ENCODE measurements at regions not wholly inside any gene's neighbourhood (a gene's known extent, or its start where the extent isn't known, plus 50 kb on each side); places are given as distances from the start of the nearest gene placed in this dataset.

DNA sequence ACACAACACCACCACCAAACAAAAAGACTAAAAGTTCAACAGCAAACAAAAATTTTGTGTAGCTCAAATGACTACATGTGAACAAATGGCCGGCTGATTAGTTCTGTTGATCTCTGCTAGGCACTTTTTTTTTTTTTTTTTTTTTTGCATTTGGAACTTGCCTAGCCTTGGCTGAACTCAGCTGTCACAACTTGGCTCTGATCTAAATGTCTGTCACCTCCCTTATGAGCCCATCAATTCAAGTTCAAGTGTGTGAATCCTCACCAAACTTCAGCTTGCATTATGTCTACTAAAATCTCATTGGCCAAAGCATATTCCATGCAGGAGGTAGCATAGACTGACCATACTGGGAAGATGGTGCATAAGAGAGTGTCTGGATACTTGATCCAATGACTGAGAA lies 606.5 kb upstream of the ADGRL4 start:
- no peak for DNase-seq (ENCODE audit: low read depth)
- no peak overlapping the region for H3K4me3 ChIP-seq (ENCODE audit: low read length)
- TF ChIP-seq, protein P1, sequence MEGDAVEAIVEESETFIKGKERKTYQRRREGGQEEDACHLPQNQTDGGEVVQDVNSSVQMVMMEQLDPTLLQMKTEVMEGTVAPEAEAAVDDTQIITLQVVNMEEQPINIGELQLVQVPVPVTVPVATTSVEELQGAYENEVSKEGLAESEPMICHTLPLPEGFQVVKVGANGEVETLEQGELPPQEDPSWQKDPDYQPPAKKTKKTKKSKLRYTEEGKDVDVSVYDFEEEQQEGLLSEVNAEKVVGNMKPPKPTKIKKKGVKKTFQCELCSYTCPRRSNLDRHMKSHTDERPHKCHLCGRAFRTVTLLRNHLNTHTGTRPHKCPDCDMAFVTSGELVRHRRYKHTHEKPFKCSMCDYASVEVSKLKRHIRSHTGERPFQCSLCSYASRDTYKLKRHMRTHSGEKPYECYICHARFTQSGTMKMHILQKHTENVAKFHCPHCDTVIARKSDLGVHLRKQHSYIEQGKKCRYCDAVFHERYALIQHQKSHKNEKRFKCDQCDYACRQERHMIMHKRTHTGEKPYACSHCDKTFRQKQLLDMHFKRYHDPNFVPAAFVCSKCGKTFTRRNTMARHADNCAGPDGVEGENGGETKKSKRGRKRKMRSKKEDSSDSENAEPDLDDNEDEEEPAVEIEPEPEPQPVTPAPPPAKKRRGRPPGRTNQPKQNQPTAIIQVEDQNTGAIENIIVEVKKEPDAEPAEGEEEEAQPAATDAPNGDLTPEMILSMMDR (conservative IDR thresholded peaks at IDR 0.05; ENCODE audit: low read depth, low read length) = no peak

DNA sequence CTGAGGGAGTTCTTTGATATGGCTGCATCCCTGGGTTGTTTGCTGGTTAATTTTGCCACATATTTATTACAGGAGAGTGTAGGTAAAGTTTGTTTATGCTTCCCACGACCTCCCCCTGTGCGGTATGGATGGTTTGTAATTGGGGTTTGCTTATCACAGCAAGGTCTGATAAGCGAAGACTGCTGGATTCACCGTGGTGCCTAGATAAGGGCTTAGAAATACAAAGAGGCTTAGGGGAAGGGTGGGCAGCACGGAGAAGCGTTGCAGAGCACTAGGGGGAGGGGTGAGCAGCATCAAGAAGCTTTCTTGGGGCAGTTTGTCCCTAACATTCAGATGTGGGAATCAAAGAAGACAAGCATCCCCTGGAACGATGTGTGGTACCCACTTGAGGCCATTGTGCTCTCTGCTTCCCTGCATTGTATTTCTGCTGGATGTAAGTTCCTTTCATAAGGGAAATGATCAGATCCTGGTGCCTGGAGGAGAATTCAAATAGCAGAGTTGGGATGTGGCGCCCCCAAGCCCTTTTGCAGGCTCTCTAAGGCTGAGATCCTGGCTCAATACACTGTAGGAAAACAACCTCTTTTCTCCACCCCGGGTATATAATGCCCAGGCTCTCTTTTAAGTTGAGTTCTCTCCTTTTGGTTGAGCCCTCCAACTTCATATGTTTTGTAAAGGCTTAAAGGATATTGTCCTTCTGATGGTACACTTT lies 598.1 kb upstream of the ADGRL4 start:
- no peak overlapping the region for H3K4me3 ChIP-seq (ENCODE audit: low read length)
- TF ChIP-seq, protein P1 (conservative IDR thresholded peaks at IDR 0.05; ENCODE audit: low read depth, low read length) = no peak
- no peak for DNase-seq (ENCODE audit: low read depth)

DNA sequence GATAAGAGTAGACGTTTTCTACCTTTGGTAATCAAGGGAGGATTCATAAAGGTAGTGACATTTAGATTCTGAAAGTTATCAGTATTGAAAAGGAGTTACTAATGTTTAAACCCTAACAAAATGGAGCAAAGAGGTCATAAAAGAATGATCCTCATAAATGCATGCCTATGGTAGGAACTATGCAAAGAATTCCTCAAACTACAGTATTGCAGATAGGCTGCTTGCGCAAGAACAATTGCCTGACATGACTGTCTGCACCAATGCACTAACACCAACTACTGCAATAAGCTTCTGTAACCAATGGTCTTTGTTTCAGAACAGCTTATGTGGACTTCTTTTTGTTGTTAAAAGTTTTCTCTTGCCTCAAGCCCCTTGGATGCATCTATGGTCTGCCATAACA lies 597.3 kb upstream of the ADGRL4 start:
- TF ChIP-seq, protein P1 (conservative IDR thresholded peaks at IDR 0.05; ENCODE audit: low read depth, low read length) = no peak
- no peak overlapping the region for H3K4me3 ChIP-seq (ENCODE audit: low read length)
- no peak for DNase-seq (ENCODE audit: low read depth)

DNA sequence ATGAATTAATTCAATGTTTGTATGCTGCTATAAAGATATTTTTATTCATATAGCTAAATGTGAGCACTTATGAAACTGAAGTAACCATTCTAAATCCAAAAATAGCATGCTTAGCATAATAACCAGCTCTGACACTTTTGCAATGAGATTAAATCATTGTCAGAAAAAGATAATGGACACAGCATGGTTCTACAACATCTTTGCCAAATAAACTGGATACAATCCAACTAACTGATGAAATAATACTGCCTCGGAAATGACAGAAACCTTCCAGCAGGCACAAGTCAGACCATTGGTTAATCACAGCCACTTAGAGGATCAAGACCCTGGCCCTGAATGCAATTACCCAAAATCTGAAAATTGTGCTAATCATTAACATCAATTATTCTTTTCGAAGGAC lies 592.7 kb upstream of the ADGRL4 start:
- TF ChIP-seq, protein P1 (conservative IDR thresholded peaks at IDR 0.05; ENCODE audit: low read depth, low read length) = no peak
- no peak overlapping the region for H3K4me3 ChIP-seq (ENCODE audit: low read length)
- no peak for DNase-seq (ENCODE audit: low read depth)

DNA sequence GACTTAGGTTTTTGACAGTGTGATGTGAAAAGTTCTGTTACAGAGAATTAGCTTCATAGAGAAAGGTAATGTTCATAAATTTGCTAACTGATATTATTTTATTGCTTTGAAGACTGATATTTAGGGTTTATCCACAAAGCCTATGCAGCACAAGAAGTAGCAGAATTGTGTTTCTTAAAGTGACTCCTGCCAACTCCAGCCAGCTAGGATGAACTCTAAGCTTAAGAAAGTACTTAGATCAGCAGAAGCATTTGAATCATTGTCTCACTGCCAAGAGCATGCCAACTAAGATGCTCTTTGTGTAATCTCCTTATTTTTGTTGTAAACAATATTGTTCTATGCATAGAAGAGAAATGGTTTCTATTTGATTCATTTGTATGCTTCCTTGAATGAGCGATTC lies 589.4 kb upstream of the ADGRL4 start:
- TF ChIP-seq, protein P1 (conservative IDR thresholded peaks at IDR 0.05; ENCODE audit: low read depth, low read length) = no peak

DNA sequence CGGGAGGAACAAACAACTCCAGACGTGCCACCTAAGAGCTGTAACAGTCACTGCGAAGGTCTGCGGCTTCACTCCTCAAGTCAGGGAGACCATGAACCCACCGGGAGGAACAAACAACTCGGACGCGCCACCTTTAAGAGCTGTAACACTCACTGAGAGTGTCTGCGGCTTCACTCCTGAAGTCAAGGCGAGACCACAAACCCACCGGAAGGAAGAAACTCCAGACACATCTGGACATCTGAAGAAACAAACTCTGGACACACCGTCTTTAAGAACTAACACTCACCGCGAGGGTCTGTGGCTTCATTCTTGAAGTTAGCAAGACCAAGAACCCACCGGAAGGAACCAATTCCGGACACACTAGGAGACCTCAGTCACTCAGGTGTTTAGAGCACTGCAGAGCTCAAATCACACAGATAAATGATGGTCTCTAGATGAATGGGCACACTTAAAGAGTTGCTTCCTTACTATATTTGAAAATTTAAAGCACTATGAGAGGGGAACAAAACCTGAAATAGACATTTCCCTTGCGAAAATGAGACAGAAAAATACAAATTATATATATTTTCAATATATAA lies 587.7 kb upstream of the ADGRL4 start:
- TF ChIP-seq, protein P1 (conservative IDR thresholded peaks at IDR 0.05; ENCODE audit: low read depth, low read length) = no peak
- no peak for DNase-seq (ENCODE audit: low read depth)

More for the DNA sequence above, 589.4 kb upstream of the ADGRL4 start:
- no peak for DNase-seq (ENCODE audit: low read depth)
- no peak overlapping the region for H3K4me3 ChIP-seq (ENCODE audit: low read length)

DNA sequence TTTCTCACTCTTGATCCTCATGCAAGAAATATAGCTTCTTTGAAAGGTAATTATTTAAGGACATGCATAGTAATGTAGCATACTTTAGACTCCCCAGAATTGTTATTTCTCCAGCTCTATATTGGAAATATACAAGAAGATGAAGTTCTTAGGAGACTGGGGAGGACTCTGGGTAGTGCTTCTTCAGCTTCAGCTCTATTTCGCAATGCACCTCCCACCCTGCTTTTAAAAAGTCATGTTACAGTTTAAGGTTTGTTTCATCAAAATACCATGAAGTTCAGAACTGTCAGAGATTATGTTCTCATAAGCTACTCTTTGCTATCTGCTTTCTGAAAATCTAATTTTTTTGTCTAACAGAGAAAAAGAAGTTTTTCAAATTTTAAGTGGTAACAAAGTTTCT lies 586.2 kb upstream of the ADGRL4 start:
- no peak for DNase-seq (ENCODE audit: low read depth)
- TF ChIP-seq, protein P1 (conservative IDR thresholded peaks at IDR 0.05; ENCODE audit: low read depth, low read length) = no peak

More for the DNA sequence above, 587.7 kb upstream of the ADGRL4 start:
- H3K4me3 ChIP-seq (ENCODE audit: low read length) = no peak overlapping the region

More for the DNA sequence above, 586.2 kb upstream of the ADGRL4 start:
- no peak overlapping the region for H3K4me3 ChIP-seq (ENCODE audit: low read length)
